Activated CD8-positive, alpha-beta T cell treated with anti-CD3 and anti-CD28 coated beads for 36 hours (primary cell): ENCODE measurements at regions not wholly inside any gene's neighbourhood (a gene's known extent, or its start where the extent isn't known, plus 50 kb on each side); places are given as distances from the start of the nearest gene placed in this dataset.
"Not testable (repeated sequence)": the region's sequence is repeated elsewhere in the genome, so short reads cannot be mapped to it uniquely, and the experiment has no call there.

Experiments
- ATAC-seq: fragments of 200-7000 bp; cut with Tn5 transposase; one replicate; pipeline ENCODE4 v1.10.0; 2021; ENCODE audit warnings: mild to moderate bottlenecking, moderate library complexity
- CTCF ChIA-PET: fragments of 350-600 bp; sonication (Branson Sonifier 250); formaldehyde crosslinking; loops from one replicate; lab custom pipeline; 2021; ENCODE audit warnings: antibody characterized with exemption; lab: Charles Lee
- POLR2A ChIA-PET: fragments of 350-600 bp; sonication (Branson Sonifier 250); formaldehyde crosslinking; loops from one replicate; lab custom pipeline; 2021; ENCODE audit warnings: antibody characterized with exemption; lab: Charles Lee
- DNase-seq: peaks from one replicate; pipeline ENCODE4 v3.0.0-alpha.2; 2020
- H3K27ac Mint-ChIP-seq: one replicate; pipeline ENCODE4 v1.8.0; 2021; ENCODE audit warnings: mild to moderate bottlenecking, mixed read lengths
- H3K27me3 Mint-ChIP-seq: one replicate; pipeline ENCODE4 v1.8.0; 2021; ENCODE audit warnings: mixed read lengths
- H3K36me3 Mint-ChIP-seq: one replicate; pipeline ENCODE4 v1.8.0; 2021; ENCODE audit warnings: low read depth, mixed read lengths
- H3K4me1 Mint-ChIP-seq: one replicate; pipeline ENCODE4 v1.8.0; 2021; ENCODE audit warnings: low read depth, mixed read lengths
- H3K4me3 Mint-ChIP-seq: one replicate; pipeline ENCODE4 v1.8.0; 2021; ENCODE audit warnings: mild to moderate bottlenecking, moderate library complexity, mixed read lengths
- H3K9me3 Mint-ChIP-seq: one replicate; pipeline ENCODE4 v1.8.0; 2021; ENCODE audit warnings: mixed read lengths
- intact Hi-C: fragments of 100-400 bp; cut with micrococcal nuclease; formaldehyde crosslinking; loops from one replicate; pipeline ENCODE4 v1.10.0; 2022
- TF ChIP-seq, protein P1 (sequence below): fragments of 200-600 bp; IDR thresholded peaks from one replicate; pipeline ENCODE4 v1.8.0; 2022; ENCODE audit warnings: antibody characterized with exemption, mild to moderate bottlenecking

DNA sequence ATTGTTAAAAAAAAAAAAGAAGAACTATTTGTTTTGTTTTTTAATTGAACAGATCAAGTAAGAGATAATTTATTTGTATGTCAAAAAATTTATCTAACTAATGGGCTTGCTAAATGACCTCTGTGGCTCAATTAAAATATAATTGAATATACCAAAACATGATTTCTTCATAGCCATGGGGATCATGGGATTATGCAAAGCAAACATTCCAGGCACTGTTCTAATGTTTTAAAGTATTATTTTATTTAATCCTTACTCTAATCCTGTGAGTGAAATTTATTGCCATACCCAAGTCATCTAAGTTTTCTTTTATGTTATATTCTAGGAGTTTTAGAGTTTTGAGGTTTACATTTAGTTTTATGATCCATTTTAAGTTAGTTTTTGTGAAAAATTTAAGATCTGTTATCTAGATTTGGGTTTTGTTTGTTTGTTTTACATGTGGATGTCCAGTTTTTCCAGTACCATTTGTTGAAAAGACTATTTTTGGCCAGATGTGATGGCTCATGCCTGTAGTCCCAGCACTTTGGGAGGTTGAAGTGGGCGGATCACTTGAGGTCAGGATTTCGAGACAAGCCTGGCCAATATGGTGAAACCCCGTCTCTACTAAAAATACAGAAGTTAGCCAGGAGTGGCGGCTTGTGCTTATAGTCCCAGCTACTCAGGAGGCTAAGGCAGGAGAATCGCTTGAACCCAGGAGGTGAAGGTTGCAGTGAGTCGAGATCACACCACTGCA, 52.3 kb upstream of the CNOT10 start:
- H3K27me3 Mint-ChIP-seq = peaks cover 1% of the 10 kb centered on the region
- no peak for DNase-seq
- TF ChIP-seq, protein P1, sequence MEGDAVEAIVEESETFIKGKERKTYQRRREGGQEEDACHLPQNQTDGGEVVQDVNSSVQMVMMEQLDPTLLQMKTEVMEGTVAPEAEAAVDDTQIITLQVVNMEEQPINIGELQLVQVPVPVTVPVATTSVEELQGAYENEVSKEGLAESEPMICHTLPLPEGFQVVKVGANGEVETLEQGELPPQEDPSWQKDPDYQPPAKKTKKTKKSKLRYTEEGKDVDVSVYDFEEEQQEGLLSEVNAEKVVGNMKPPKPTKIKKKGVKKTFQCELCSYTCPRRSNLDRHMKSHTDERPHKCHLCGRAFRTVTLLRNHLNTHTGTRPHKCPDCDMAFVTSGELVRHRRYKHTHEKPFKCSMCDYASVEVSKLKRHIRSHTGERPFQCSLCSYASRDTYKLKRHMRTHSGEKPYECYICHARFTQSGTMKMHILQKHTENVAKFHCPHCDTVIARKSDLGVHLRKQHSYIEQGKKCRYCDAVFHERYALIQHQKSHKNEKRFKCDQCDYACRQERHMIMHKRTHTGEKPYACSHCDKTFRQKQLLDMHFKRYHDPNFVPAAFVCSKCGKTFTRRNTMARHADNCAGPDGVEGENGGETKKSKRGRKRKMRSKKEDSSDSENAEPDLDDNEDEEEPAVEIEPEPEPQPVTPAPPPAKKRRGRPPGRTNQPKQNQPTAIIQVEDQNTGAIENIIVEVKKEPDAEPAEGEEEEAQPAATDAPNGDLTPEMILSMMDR = no peak
- no peak overlapping the region for H3K27ac Mint-ChIP-seq
- intact Hi-C loops = no loop called here
- no peak overlapping the region for H3K4me3 Mint-ChIP-seq
- no peaks in the 10 kb centered on the region for H3K36me3 Mint-ChIP-seq
- no peaks in the 10 kb centered on the region for H3K9me3 Mint-ChIP-seq
- ChIA-PET POLR2A (no interaction called here), CTCF (no interaction called here)
- no peak for ATAC-seq
- H3K4me1 Mint-ChIP-seq = no peaks in the 10 kb centered on the region

DNA sequence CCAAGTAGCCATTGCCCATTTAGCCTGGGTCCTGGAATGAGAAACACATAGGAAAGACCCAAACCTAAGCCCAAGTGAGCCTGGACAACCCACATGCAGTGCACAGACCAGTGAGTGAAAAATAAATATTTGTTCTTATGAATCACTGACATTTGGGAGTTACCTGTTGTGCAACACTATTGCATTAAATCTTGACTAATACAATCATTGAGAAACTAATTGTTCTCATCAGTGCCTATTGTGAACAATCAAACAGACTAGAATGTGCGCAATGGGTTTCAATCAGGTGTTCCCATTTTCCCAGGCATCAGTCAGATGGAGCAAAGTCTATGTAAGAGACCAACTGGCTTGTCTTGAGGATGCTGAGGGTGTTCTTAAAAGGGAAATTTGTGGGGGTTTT, 54.7 kb upstream of the CNOT10 start:
- no peaks in the 10 kb centered on the region for H3K4me1 Mint-ChIP-seq
- no peaks in the 10 kb centered on the region for H3K9me3 Mint-ChIP-seq
- H3K36me3 Mint-ChIP-seq = no peaks in the 10 kb centered on the region
- ChIA-PET POLR2A (no interaction called here), CTCF (no interaction called here)
- TF ChIP-seq, protein P1 = no peak
- H3K27ac Mint-ChIP-seq = no peak overlapping the region
- no peaks in the 10 kb centered on the region for H3K27me3 Mint-ChIP-seq
- ATAC-seq (no peak), DNase-seq (no peak)
- intact Hi-C loops = no loop called here
- H3K4me3 Mint-ChIP-seq = no peak overlapping the region

- intact Hi-C loops = no loop called here
- Mint-ChIP-seq H3K4me3 (no peak overlapping the region), H3K9me3 (no peaks in the 10 kb centered on the region), H3K36me3 (no peaks in the 10 kb centered on the region), H3K27me3 (no peaks in the 10 kb centered on the region), H3K4me1 (no peaks in the 10 kb centered on the region), H3K27ac (no peak overlapping the region)
- POLR2A ChIA-PET = no interaction called here
- DNase-seq = no peak
- ATAC-seq = no peak
- TF ChIP-seq, protein P1 = no peak
- CTCF ChIA-PET = interaction anchor here (1.6 kb wide), 1 partner anchor 147 kb away, joined by 3 read pairs; no protein-coding TSS in a partner anchor
Measured at GRCh38 chr3:32626631-32627030, 56.0 kb upstream of the DYNC1LI1 start.

GRCh38 chr3:32625543-32626176, 55.0 kb upstream of the DYNC1LI1 start:
- CTCF ChIA-PET, H3K27me3 Mint-ChIP-seq, DNase-seq, H3K4me1 Mint-ChIP-seq, intact Hi-C loops, H3K9me3 Mint-ChIP-seq, POLR2A ChIA-PET, H3K4me3 Mint-ChIP-seq, H3K27ac Mint-ChIP-seq, H3K36me3 Mint-ChIP-seq, ATAC-seq: not testable (repeated sequence)

DNA sequence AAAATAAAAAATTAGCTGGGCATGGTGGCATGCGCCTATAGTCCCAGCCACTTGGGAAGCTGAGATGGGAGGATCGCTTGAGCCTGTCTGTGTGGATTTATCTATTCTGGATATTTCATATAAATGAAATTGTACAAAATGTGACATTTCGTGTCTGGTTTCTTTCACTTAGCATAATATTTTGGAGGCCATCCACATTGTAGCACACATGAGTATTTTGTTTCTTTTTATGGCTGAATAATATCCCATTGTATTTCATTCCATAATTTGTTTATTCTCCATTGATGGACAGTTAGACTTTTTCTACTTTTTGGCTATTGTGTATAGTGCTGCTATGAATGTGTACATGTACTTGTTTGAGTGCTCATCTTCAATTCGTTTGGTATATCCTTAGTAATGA, 52.9 kb upstream of the DYNC1LI1 start:
- POLR2A ChIA-PET = interaction anchor here (0.6 kb wide), 1 partner anchor 750 kb away, joined by 3 read pairs; no protein-coding TSS in a partner anchor
- Mint-ChIP-seq H3K27me3 (no peaks in the 10 kb centered on the region), H3K36me3 (no peaks in the 10 kb centered on the region), H3K27ac (no peak overlapping the region), H3K9me3 (no peaks in the 10 kb centered on the region), H3K4me3 (no peak overlapping the region), H3K4me1 (no peaks in the 10 kb centered on the region)
- no peak for DNase-seq
- CTCF ChIA-PET = interaction anchor here (1.2 kb wide), 1 partner anchor 56 kb away, joined by 3 read pairs; no protein-coding TSS in a partner anchor
- TF ChIP-seq, protein P1 = no peak
- no peak for ATAC-seq
- intact Hi-C loops = no loop called here
